Body of pancreas (tissue), 4 donors: ENCODE measurements at regions not wholly inside any gene's neighbourhood (a gene's known extent, or its start where the extent isn't known, plus 50 kb on each side); places are given as distances from the start of the nearest gene placed in this dataset.

Experiments
- CTCF ChIP-seq, 7 experiments: fragments of 450-650 bp in 4 of 7; fragments of 200-600 bp in 3 of 7; sonication (generic) in 3 of 7; IDR thresholded peaks; one replicate each; pipeline ENCODE4 v1.5.1; 2016 to 2019; ENCODE audit warnings: antibody characterized with exemption in 7 of 7
- POLR2A ChIP-seq, 3 donors: fragments of 450-650 bp; IDR thresholded peaks; one replicate each; pipeline ENCODE4 v1.6.1; 2016; ENCODE audit warnings: antibody characterized with exemption in 3 of 3, mild to moderate bottlenecking in 2 of 3

GRCh38 chrX:117517994-117518393 is 598.6 kb downstream of the KLHL13 start:
- TF ChIP-seq CTCF (IDR thresholded peaks at IDR 0.05) = no peak
- no peak for TF ChIP-seq POLR2A (IDR thresholded peaks at IDR 0.05)
